Loucy (cell line): ENCODE measurements at regions not wholly inside any gene's neighbourhood (a gene's known extent, or its start where the extent isn't known, plus 50 kb on each side); places are given as distances from the start of the nearest gene placed in this dataset.

Experiments
- EZH2phosphoT487 ChIP-seq: fragments of 200-600 bp; IDR thresholded peaks from 2 replicates; pipeline ENCODE4 v1.6.1; 2018; ENCODE audit warnings: antibody characterized with exemption, mild to moderate bottlenecking, moderate library complexity, borderline replicate concordance
- TF ChIP-seq, protein P1 (sequence below): fragments of 200-600 bp; sonication (generic); conservative IDR thresholded peaks from 2 replicates; pipeline ENCODE4 v1.5.1; 2014; ENCODE audit warnings: mild to moderate bottlenecking, antibody characterized with exemption, low read length

DNA sequence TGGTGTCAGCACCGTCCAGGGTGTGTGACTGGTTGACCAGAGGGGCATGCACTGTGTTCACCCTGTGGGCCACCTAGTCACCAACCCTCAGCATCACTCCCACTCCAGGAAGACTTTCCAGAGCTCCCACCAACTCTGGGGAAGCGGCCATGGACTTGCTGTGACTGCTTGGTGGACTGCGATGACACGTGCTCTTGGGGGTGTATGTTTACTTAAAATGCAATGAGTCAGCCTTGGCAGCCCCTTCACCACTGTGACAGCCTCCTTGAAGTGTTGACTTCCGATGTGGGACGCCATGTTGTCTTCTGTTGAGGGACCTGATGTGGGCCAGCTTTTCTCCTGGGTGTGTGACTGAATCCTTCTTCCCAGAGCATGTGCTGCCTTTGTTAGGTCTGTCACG, 151.1 kb upstream of the RTL1 start:
- TF ChIP-seq, protein P1, sequence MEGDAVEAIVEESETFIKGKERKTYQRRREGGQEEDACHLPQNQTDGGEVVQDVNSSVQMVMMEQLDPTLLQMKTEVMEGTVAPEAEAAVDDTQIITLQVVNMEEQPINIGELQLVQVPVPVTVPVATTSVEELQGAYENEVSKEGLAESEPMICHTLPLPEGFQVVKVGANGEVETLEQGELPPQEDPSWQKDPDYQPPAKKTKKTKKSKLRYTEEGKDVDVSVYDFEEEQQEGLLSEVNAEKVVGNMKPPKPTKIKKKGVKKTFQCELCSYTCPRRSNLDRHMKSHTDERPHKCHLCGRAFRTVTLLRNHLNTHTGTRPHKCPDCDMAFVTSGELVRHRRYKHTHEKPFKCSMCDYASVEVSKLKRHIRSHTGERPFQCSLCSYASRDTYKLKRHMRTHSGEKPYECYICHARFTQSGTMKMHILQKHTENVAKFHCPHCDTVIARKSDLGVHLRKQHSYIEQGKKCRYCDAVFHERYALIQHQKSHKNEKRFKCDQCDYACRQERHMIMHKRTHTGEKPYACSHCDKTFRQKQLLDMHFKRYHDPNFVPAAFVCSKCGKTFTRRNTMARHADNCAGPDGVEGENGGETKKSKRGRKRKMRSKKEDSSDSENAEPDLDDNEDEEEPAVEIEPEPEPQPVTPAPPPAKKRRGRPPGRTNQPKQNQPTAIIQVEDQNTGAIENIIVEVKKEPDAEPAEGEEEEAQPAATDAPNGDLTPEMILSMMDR, result no peak
- no peak for TF ChIP-seq EZH2phosphoT487
